ENCODE measurements at regions not wholly inside any gene's neighbourhood (a gene's known extent, or its start where the extent isn't known, plus 50 kb on each side); places are given as distances from the start of the nearest gene placed in this dataset.
A peak's percentile ranks its signal among the peaks of the same experiment; 100 is the strongest.

- no peak overlapping the region for H3K4me3 ChIP-seq (ENCODE audit: low read length)
- no peak for DNase-seq (ENCODE audit: low read depth)
- no peak for TF ChIP-seq CTCF (conservative IDR thresholded peaks at IDR 0.05; ENCODE audit: low read length)
Observed at GRCh38 chr13:111017755-111018459, 97.2 kb upstream of the ARHGEF7 start.

DNA sequence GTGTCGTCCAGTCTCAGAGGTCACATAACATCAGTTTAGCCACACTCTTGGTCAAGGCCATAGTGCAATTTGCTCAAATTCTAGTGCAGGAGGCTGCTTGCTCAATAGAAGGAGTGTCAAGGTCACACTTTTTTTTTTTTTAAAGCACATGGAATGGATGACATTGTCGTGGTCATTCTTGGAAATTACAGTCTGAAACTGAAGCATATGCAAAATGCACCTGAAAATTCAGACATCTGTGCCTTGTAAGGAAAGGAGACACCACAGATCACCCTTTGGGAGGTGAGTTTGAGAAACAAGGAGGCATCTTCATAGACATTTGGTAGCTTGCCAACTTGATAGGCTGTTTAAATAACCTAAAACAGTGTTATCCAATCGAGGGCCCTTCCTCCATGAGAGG lies 98.3 kb upstream of the ANKRD10 start:
- no peak for DNase-seq (ENCODE audit: low read depth)
- no peak for TF ChIP-seq CTCF (conservative IDR thresholded peaks at IDR 0.05; ENCODE audit: low read length)
- H3K4me3 ChIP-seq (ENCODE audit: low read length) = no peak overlapping the region

DNA sequence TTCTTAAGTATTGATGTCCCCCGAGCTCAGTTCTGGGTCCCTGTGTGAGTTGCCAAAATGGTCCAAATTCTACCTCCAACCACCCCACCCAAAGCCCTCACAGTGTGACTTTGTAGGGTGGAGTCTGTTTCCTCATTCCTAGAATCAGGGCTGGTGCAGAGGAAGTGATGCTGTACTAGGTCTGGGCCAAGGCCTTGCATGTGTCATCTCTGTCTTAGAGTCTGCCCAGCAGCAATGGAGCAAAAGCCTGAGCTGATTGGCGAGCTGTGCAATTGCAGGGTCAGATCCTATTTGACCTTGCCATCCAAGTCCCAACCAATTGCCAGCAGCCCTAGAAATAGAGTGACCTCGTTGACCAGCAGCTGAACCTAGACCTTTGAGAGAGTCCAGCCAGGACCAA lies 97.0 kb upstream of the ANKRD10 start:
- peak; percentile 5 for DNase-seq (ENCODE audit: low read depth)

DNA sequence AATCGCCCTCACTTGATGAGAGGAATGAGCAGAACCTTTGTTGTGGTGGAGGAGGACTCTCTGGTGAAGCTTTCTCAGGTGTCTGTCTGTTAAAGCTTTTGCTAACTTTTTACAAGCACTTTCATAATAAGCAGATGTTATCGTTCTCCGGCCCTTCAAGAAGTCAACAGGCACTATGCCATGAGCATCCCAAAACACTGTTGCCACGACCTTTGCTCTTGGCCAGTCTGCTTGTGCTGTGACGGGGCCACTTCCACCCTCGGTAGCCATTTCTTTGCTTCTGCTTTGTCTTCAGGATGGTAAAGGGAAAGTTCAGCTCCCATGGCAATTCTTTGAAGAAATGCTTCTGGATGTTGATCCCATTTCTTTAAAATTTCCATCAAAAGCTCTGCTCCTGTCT lies 93.5 kb upstream of the ANKRD10 start:
- no peak for DNase-seq (ENCODE audit: low read depth)
- no peak overlapping the region for H3K4me3 ChIP-seq (ENCODE audit: low read length)
- no peak for TF ChIP-seq CTCF (conservative IDR thresholded peaks at IDR 0.05; ENCODE audit: low read length)

More for the DNA sequence above, 97.0 kb upstream of the ANKRD10 start:
- TF ChIP-seq CTCF (conservative IDR thresholded peaks at IDR 0.05; ENCODE audit: low read length) = no peak
- H3K4me3 ChIP-seq (ENCODE audit: low read length) = no peak overlapping the region

GRCh38 chr13:111007209-111007608 lies 92.3 kb upstream of the ANKRD10 start:
- TF ChIP-seq CTCF (conservative IDR thresholded peaks at IDR 0.05; ENCODE audit: low read length) = no peak
- no peak overlapping the region for H3K4me3 ChIP-seq (ENCODE audit: low read length)
- DNase-seq (ENCODE audit: low read depth) = no peak

DNA sequence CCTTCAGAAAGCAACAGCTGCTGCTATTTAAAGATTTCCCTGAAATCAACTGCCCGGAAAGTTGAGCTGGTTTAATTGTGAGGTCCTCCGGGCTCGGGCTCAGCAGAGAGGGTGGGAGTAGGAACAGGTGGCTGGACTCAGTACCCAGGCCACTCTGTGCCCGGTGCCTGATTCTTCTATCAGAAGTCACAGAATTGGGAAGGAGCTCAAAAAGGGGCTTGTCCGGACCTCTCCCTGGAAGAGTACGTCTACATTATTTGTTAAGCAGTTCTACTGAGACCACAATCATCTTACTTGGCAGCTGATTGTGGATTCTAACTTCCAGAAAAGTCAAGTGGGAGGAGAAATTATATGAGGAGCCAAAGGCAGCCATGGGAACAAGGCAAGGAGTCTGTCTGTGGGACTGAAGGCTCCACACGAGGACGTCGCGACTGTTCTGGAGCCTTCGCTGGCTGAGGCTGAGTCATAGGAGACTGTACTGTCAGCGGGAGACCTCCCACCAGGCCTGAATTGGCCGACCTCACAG lies 91.7 kb upstream of the ANKRD10 start:
- TF ChIP-seq CTCF (conservative IDR thresholded peaks at IDR 0.05; ENCODE audit: low read length) = no peak
- peak overlapping the region; percentile 32 for H3K4me3 ChIP-seq (ENCODE audit: low read length)
- DNase-seq (ENCODE audit: low read depth) = peak; percentile 88

GRCh38 chr13:111005808-111006505 lies 91.1 kb upstream of the ANKRD10 start:
- no peak overlapping the region for H3K4me3 ChIP-seq (ENCODE audit: low read length)
- no peak for TF ChIP-seq CTCF (conservative IDR thresholded peaks at IDR 0.05; ENCODE audit: low read length)
- DNase-seq (ENCODE audit: low read depth) = peak; percentile 41

Measured in AG10803 (cell line).